Peyer's patch (tissue), 4 donors: ENCODE measurements at regions not wholly inside any gene's neighbourhood (a gene's known extent, or its start where the extent isn't known, plus 50 kb on each side); places are given as distances from the start of the nearest gene placed in this dataset.

Experiments
- POLR2A ChIP-seq, 2 donors: fragments of 450-650 bp; IDR thresholded peaks; one replicate each; pipeline ENCODE4 v1.5.1; 2017; ENCODE audit warnings: antibody characterized with exemption in 2 of 2, mild to moderate bottlenecking in 2 of 2, moderate library complexity in 2 of 2
- TF ChIP-seq, protein P1 (sequence below), 6 experiments: fragments of 450-650 bp in 4 of 6; fragments of 200-600 bp in 2 of 6; sonication (generic) in 1 of 6; IDR thresholded peaks; one replicate each; pipeline ENCODE4 v1.5.1; 2017 to 2019; ENCODE audit warnings: antibody characterized with exemption in 6 of 6, mild to moderate bottlenecking in 3 of 6, moderate library complexity in 1 of 6

GRCh38 chr9:89676281-89676680, 71.5 kb downstream of the GADD45G start:
- TF ChIP-seq, protein P1, sequence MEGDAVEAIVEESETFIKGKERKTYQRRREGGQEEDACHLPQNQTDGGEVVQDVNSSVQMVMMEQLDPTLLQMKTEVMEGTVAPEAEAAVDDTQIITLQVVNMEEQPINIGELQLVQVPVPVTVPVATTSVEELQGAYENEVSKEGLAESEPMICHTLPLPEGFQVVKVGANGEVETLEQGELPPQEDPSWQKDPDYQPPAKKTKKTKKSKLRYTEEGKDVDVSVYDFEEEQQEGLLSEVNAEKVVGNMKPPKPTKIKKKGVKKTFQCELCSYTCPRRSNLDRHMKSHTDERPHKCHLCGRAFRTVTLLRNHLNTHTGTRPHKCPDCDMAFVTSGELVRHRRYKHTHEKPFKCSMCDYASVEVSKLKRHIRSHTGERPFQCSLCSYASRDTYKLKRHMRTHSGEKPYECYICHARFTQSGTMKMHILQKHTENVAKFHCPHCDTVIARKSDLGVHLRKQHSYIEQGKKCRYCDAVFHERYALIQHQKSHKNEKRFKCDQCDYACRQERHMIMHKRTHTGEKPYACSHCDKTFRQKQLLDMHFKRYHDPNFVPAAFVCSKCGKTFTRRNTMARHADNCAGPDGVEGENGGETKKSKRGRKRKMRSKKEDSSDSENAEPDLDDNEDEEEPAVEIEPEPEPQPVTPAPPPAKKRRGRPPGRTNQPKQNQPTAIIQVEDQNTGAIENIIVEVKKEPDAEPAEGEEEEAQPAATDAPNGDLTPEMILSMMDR (IDR thresholded peaks at IDR 0.05) = no peak
- no peak for TF ChIP-seq POLR2A (IDR thresholded peaks at IDR 0.05)
